ENCODE measurements at regions not wholly inside any gene's neighbourhood (a gene's known extent, or its start where the extent isn't known, plus 50 kb on each side); places are given as distances from the start of the nearest gene placed in this dataset.

DNA sequence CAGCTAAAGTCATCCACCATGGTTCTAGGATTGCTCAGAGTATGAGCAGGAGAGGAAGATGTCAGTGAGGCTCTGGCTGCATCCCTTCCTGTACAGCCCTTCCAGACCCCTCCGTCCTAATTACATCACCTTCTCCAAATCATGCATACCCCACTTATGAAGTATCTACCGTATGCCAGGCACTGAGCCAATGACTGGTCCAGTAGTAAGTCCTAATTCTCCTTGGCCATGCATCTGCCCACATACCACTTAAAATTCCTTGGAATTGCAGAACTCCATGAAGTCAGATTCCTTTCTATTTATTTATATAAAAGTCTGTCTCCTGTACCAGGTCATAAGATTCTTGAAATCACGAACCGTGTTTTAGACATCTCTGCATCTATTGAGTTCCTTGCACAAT, 106.1 kb downstream of the SEC16B start:
- no peak for TF ChIP-seq POLR2AphosphoS5 (IDR thresholded peaks at IDR 0.05; ENCODE audit: low read depth, low read length)
- TF ChIP-seq, protein P1, sequence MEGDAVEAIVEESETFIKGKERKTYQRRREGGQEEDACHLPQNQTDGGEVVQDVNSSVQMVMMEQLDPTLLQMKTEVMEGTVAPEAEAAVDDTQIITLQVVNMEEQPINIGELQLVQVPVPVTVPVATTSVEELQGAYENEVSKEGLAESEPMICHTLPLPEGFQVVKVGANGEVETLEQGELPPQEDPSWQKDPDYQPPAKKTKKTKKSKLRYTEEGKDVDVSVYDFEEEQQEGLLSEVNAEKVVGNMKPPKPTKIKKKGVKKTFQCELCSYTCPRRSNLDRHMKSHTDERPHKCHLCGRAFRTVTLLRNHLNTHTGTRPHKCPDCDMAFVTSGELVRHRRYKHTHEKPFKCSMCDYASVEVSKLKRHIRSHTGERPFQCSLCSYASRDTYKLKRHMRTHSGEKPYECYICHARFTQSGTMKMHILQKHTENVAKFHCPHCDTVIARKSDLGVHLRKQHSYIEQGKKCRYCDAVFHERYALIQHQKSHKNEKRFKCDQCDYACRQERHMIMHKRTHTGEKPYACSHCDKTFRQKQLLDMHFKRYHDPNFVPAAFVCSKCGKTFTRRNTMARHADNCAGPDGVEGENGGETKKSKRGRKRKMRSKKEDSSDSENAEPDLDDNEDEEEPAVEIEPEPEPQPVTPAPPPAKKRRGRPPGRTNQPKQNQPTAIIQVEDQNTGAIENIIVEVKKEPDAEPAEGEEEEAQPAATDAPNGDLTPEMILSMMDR (IDR thresholded peaks at IDR 0.05): no peak
- TF ChIP-seq TCF7L2 (IDR thresholded peaks at IDR 0.05; ENCODE audit: low read depth, low read length): no peak
- TF ChIP-seq REST (IDR thresholded peaks at IDR 0.05; ENCODE audit: insufficient read depth in 1 of 2, low read depth in 2 of 2, low read length in 1 of 2): no peak
- no peak for TF ChIP-seq SIN3A (IDR thresholded peaks at IDR 0.05; ENCODE audit: borderline replicate concordance, insufficient read depth, low read depth, low read length)

DNA sequence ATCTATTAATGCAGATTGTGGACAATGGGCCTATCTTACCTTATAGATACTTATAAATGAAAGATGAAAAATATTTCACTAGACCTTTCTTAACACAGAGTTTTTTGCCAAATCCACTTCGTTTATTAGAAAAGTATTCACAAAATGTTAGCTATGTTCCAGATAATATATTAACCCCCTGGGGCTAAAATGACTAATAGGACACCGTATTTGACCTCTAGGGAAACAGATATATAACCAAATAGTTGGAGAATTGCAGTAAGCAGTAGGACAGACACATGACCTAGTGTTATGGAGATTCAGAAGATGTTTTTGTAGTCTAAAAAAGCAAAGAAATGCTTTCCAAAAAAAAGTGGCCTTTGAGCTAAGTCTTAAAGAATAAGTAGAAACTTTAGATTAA, 106.9 kb downstream of the SEC16B start:
- ATAC-seq (no peak), DNase-seq (ENCODE audit: low read depth, low spot score) (no peak)
- H3K4me3 ChIP-seq (ENCODE audit: low read depth in 2 of 2, low read length in 2 of 2): no peak overlapping the region
- H3K36me3 ChIP-seq (ENCODE audit: control insufficient read depth, insufficient read depth, low read length): no peaks in the 10 kb centered on the region
- in situ Hi-C loops (cut with HindIII; ENCODE audit: low pct_unique_long_range_greater_than_20kb, low sequenced_read_pairs): no loop called here
- CTCF ChIA-PET: no interaction called here
- H3K27ac ChIP-seq (ENCODE audit: low read length): no peak overlapping the region
- no TSS peak for BruUV-seq (replicated peaks)
- H3K4me1 ChIP-seq (ENCODE audit: control insufficient read depth, insufficient read depth, low read length): no peaks in the 10 kb centered on the region
- TF ChIP-seq, protein P1 (IDR thresholded peaks at IDR 0.05): no peak
- no peak for TF ChIP-seq REST (IDR thresholded peaks at IDR 0.05; ENCODE audit: insufficient read depth in 1 of 2, low read depth in 2 of 2, low read length in 1 of 2)
- TF ChIP-seq TCF7L2 (IDR thresholded peaks at IDR 0.05; ENCODE audit: low read depth, low read length): no peak
- no peak for TF ChIP-seq POLR2AphosphoS5 (IDR thresholded peaks at IDR 0.05; ENCODE audit: low read depth, low read length)
- no peak for TF ChIP-seq SIN3A (IDR thresholded peaks at IDR 0.05; ENCODE audit: borderline replicate concordance, insufficient read depth, low read depth, low read length)
- POLR2A ChIA-PET: no interaction called here
- intact Hi-C loops (cut with micrococcal nuclease; ENCODE audit: unreplicated experiment): no loop called here
- no peaks in the 10 kb centered on the region; the same call in 1 of the 2 replicates for H3K27me3 ChIP-seq (ENCODE audit: control insufficient read depth, insufficient read depth, low read length)
- H3K9me3 ChIP-seq (ENCODE audit: control insufficient read depth, insufficient read depth, low read depth, low read length): no peaks in the 10 kb centered on the region

More for the DNA sequence above, 106.1 kb downstream of the SEC16B start:
- intact Hi-C loops (cut with micrococcal nuclease; ENCODE audit: unreplicated experiment): no loop called here
- DNase-seq (ENCODE audit: low read depth, low spot score) (no peak), ATAC-seq (no peak)
- no peaks in the 10 kb centered on the region; the same call in 1 of the 2 replicates for H3K27me3 ChIP-seq (ENCODE audit: control insufficient read depth, insufficient read depth, low read length)
- CTCF ChIA-PET: no interaction called here
- no peak overlapping the region for H3K4me3 ChIP-seq (ENCODE audit: low read depth in 2 of 2, low read length in 2 of 2)
- in situ Hi-C loops (cut with HindIII; ENCODE audit: low pct_unique_long_range_greater_than_20kb, low sequenced_read_pairs): no loop called here
- no peaks in the 10 kb centered on the region for H3K4me1 ChIP-seq (ENCODE audit: control insufficient read depth, insufficient read depth, low read length)
- no peaks in the 10 kb centered on the region for H3K36me3 ChIP-seq (ENCODE audit: control insufficient read depth, insufficient read depth, low read length)
- no peak overlapping the region for H3K27ac ChIP-seq (ENCODE audit: low read length)
- POLR2A ChIA-PET: no interaction called here
- H3K9me3 ChIP-seq (ENCODE audit: control insufficient read depth, insufficient read depth, low read depth, low read length): no peaks in the 10 kb centered on the region
- BruUV-seq (replicated peaks): no TSS peak

All from Panc1 (cell line).